Erythroblast (primary cell): ENCODE measurements at regions not wholly inside any gene's neighbourhood (a gene's known extent, or its start where the extent isn't known, plus 50 kb on each side); places are given as distances from the start of the nearest gene placed in this dataset.

Experiments
- GATA1 ChIP-seq: IDR thresholded peaks from 2 replicates; pipeline ENCODE4 v1.6.1; 2011; ENCODE audit warnings: low read depth, mild to moderate bottlenecking, control low read depth, low read length, moderate library complexity
- POLR2A ChIP-seq: IDR thresholded peaks from 2 replicates; pipeline ENCODE4 v1.6.1; 2011; ENCODE audit warnings: mild to moderate bottlenecking, low read length

GRCh38 chr1:67577646-67578045 is 107.4 kb upstream of the GADD45A start:
- TF ChIP-seq POLR2A (no peak), GATA1 (no peak)
